AG08396 (cell line): ENCODE measurements at regions not wholly inside any gene's neighbourhood (a gene's known extent, or its start where the extent isn't known, plus 50 kb on each side); places are given as distances from the start of the nearest gene placed in this dataset.
"Not testable (repeated sequence)": the region's sequence is repeated elsewhere in the genome, so short reads cannot be mapped to it uniquely, and the experiment has no call there.

Experiments
- DNase-seq: peaks from one replicate; pipeline ENCODE4 v3.0.0; 2012; ENCODE audit warnings: low spot score, mixed read lengths

DNA sequence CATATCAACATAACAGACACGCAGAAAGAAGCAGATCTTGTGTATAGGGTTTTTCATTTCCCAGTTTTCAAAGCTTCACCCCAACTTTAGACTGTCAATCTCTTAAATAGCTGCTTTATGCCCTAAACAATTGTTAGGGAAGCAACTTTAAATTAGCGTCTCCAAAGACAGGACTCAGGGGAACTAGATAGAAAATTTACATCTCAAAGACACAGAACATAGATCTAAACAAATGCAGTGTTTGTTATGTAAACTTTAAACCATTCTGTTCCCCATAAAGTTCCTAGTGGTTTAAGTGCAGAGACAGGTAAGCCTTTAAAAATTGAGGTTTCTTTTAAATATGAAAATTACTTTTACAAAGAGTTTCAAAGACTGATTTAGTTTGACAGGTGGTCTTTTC, 379.2 kb upstream of the GHITM start:
- DNase-seq = no peak

DNA sequence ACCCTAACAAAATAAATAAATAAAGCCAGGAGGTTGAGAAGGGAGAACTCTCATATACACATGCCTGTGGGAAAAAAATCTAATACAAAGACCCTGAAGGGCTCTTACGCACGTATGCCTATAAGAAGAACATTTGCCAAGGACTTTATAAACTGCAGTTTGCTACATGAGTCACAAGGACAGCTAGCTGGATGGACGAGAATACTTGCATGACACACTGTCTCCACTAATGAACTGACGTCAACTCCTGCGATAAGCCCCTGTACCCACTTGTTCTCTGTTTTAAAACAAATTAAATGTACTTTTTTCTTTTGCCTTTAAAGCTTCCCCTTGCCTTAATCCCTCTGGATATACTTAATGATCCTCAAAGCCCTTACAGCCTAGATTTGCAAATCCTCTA, 374.6 kb upstream of the GHITM start:
- no peak for DNase-seq

- no peak for DNase-seq
Observed at GRCh38 chr10:83765731-83766130, 373.6 kb upstream of the GHITM start.

- no peak for DNase-seq
Observed at GRCh38 chr10:83769281-83769820, 370.0 kb upstream of the GHITM start.

- not testable (repeated sequence) for DNase-seq
Observed at GRCh38 chr10:83786701-83787100, 352.6 kb upstream of the GHITM start.

GRCh38 chr10:83801983-83802382, 337.3 kb upstream of the GHITM start:
- no peak for DNase-seq

DNA sequence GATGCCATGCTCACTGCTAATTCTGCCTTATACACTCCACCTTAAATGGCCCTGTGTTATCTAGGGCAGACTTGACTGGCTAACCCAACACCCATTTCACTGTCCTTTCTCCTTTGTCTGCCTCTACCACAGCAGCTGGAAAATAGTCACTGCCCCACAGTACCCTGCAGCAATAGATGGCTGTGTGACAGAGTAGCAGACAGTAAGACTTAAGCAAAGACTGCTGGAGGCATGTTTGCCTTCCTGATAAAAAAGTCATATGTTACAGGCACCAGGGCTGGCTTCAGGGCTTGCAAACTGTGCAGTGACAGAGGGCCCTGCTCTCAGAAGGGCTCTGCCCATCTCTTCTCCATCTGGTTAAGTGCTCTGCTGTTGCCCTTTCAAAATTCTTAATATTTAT, 332.6 kb upstream of the GHITM start:
- DNase-seq = no peak

GRCh38 chr10:83809001-83809400, 330.3 kb upstream of the GHITM start:
- DNase-seq = no peak

- DNase-seq = no peak
Observed at GRCh38 chr10:83816942-83817341, 322.4 kb upstream of the GHITM start.

- no peak for DNase-seq
Observed at GRCh38 chr10:83817797-83818196, 321.5 kb upstream of the GHITM start.

DNA sequence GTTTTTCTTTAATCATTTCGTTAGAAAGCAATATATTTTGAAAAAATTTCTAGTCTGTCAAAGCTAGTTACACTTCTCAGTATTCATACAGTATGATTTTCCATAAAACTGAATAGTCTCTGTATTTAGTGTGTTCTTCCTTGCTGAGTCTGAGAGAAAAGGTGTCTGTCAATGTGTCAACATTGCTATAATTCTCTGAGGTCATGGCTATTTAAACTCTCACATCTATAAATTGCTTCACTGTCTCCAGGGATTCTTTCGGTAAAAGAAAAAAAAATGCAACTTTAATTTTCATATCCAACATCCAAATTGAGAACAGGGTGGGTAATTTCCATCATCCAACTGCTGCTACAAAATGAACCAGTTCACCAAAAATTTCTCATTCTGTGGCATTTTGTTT, 319.7 kb upstream of the GHITM start:
- DNase-seq = no peak

DNA sequence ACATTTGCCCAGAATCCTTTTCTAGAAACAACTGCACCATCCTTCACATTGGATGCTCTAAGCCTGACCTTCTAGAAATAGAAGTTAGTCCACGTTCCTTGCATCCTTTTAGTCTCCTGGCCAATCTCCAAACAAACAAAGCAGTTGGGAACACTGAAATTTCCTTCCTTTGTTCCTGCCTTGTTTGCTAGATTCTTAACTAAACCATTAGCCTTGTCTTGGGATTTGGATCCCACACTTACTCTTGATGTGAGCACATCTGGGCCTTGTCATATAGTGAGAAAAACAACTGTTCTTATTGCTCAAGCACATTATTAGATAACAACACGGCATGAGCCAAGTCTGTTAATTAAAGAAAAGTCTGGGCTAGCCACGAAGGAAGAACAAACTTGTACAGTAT, 319.3 kb upstream of the GHITM start:
- DNase-seq = no peak

DNA sequence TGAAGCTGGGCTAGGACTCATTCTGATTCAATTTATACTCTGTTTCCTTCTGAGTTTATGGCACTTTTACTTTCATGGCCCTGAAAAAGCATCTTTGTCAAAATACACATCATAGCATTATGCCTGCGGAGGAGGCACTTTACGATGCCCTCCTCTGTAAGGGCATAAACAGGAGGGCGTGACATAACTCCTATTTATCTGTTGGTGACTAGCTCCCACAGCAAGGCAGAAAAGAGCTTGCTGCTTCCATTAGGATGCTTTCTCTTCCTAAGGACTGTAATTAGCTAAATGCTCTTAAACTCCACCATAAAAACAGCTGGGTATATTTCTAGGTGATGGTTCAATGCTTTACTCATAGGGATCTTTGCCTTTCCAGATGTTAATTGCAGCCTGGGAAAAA, 315.2 kb upstream of the GHITM start:
- DNase-seq = no peak

DNA sequence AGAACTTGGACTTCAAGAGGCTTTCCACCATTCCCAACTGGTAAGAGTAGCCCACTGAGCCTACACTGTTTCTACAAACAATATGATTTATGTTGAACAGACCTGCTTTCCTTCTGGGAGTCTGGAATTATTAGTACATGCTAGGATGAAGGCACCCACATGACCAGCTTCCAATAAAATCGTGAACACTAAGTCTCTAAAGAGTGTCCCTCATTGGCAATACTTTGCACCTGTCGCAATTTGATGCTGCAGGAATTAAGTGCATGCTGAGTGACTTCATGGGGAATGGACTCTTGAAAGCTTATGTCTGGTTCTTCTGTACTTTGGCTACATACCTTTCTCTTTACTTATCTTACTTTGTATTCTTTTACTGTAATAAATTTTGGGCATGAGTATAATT, 305.2 kb upstream of the GHITM start:
- no peak for DNase-seq

GRCh38 chr10:83835945-83836745, 303.2 kb upstream of the GHITM start:
- no peak for DNase-seq

DNA sequence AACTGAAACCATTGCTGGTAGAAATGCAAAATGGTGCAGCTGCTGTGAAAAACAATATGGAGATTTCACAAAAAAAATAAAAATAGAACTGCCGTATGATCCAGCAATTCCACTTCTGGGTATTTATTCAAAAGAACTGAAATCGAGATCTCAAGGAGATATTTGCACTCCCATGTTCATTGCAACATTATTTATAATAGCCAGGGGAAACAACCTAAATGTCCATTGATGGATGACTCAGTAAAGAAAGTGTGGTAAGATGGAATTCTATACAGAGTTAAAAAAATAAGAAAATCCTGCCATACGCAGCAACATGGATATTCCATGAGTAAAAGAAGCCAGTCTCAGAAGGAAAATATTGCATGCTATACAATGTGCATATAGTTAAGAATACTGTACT, 290.6 kb upstream of the GHITM start:
- DNase-seq = no peak

DNA sequence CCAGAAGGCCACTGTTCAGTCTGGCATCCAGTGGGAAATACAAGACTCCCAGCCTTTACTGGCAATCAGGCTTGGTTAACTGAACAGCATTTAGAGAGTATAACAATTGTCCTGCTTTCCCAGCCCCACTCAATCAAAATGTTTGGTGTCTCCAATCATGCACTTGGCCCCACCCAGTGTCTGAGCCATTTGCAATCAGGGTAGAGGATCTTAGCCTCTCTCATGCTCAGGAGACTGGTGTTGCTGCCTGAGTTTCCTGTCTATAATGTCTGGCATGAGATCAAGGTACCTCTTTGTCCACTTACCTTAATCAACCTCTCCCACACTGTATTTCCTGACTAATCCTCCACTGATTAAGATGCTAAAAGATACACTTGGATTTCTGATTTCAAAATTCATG, 290.2 kb upstream of the GHITM start:
- no peak for DNase-seq

DNA sequence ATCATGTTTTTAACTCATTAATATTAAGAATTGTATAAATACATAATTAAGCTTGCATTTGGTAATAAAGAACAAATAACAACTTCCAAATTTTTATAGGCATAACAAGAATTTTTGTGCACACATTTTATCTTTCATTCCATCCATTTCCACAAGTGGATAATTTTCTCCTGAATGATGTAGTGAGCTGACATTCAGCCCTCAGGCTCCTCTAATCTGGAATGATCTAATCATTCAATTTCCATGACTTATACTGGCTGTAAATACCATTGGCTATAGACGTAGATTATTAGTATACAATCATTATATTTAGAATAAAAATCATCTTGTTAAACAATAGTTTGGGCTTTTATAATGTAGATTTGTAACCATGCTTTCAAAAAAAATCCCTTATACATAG, 287.2 kb upstream of the GHITM start:
- no peak for DNase-seq

- no peak for DNase-seq
Observed at GRCh38 chr10:83862723-83863122, 276.6 kb upstream of the GHITM start.

GRCh38 chr10:83863283-83863966, 275.9 kb upstream of the GHITM start:
- no peak for DNase-seq

GRCh38 chr10:83869898-83870297, 269.4 kb upstream of the GHITM start:
- DNase-seq = no peak

DNA sequence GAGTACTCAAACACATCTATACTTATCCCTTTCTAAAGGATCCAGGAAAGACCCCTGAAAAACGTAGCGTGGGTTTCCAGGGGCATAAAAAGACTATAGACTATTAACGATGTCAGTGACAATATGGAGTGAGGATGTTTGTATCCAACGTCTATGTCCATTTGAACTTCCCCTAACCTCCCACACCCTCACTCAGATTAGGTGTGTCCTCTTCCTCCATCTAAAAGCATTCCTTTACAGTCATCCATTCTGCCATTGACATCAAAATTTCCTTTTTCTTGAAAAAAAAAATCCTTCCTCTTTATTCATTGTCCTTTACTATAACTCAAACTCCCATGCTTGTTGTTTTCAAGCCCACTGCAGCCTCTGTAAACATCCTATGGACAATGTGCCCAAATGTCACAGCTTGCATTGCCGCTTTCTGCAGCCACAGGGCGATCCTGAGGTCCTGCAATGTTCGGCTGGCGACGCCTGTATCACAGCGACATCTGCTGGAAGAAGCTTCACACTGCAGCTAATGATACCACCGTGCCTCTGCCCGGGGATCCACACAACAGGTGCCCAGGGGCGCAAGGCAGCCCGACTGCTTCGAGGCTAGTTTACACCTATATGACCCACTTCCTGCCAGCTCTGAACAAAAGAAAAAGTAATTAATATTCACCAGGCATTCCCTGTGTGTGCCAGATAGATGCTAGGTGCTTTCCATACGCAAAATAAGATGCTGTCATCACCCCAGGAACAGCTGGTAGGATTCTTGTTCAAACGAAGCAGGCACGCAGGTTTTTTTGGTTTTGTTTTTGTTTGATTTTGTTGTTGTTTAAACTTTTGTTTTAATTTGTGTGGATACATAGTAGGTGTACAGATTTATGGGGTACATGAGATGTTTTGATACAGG, 267.9 kb upstream of the GHITM start:
- DNase-seq = peak; percentile 72
